Panc1 (cell line): ENCODE measurements at regions not wholly inside any gene's neighbourhood (a gene's known extent, or its start where the extent isn't known, plus 50 kb on each side); places are given as distances from the start of the nearest gene placed in this dataset.

Experiments
- ATAC-seq: fragments of 200-7000 bp; cut with Tn5 transposase; 2 replicates; pipeline ENCODE4 v1.9.1; 2020; ENCODE audit warnings: mild to moderate bottlenecking, moderate library complexity
- BruUV-seq: library from RNA; stranded (reverse); fragments of 400-500 nt; replicated peaks from 2 replicates; lab custom pipeline; 2021; lab: Mats Ljungman, UMichigan
- CTCF ChIA-PET: fragments of 300-600 bp; sonication (Branson Sonifier 250); formaldehyde crosslinking; loops from one replicate; lab custom pipeline; 2022; ENCODE audit warnings: antibody characterized with exemption; lab: Charles Lee
- POLR2A ChIA-PET: fragments of 300-600 bp; sonication (Branson Sonifier 250); formaldehyde crosslinking; loops from one replicate; lab custom pipeline; 2022; ENCODE audit warnings: antibody characterized with exemption; lab: Charles Lee
- DNase-seq: peaks from one replicate; pipeline ENCODE4 v3.0.0-alpha.2; 2010; ENCODE audit warnings: low read depth, low spot score
- H3K27ac ChIP-seq: 2 replicates; pipeline ENCODE4 v1.5.1; 2011; ENCODE audit warnings: mild to moderate bottlenecking, low read length, inconsistent platforms
- H3K27me3 ChIP-seq: fragments of 200-500 bp; sonication (Bioruptor generic); 2 replicates; pipeline ENCODE4 v1.6.0; 2014; ENCODE audit warnings: low read length, inconsistent platforms; ENCODE audit not compliant: control insufficient read depth, insufficient read depth
- H3K36me3 ChIP-seq: fragments of 200-500 bp; sonication (Bioruptor generic); 2 replicates; pipeline ENCODE4 v1.5.1; 2014; ENCODE audit warnings: inconsistent platforms, mild to moderate bottlenecking, low read length, moderate library complexity; ENCODE audit not compliant: control insufficient read depth, insufficient read depth
- H3K4me1 ChIP-seq: 2 replicates; pipeline ENCODE4 v1.5.1; 2011; ENCODE audit warnings: inconsistent platforms, mild to moderate bottlenecking, low read length, moderate library complexity; ENCODE audit not compliant: control insufficient read depth, insufficient read depth
- H3K4me3 ChIP-seq, 2 experiments: 2 replicates each; pipeline ENCODE4 v1.5.1; 2011 to 2012; ENCODE audit warnings: low read depth in 2 of 2, low read length in 2 of 2, mild to moderate bottlenecking in 2 of 2, inconsistent platforms in 1 of 2, moderate library complexity in 1 of 2
- H3K9me3 ChIP-seq: fragments of 200-500 bp; sonication (Bioruptor generic); 2 replicates; pipeline ENCODE4 v1.5.1; 2014; ENCODE audit warnings: low read depth, mild to moderate bottlenecking, inconsistent platforms, low read length, moderate library complexity; ENCODE audit not compliant: control insufficient read depth, insufficient read depth
- CTCF ChIP-seq: fragments of 450-650 bp; IDR thresholded peaks from 2 replicates; pipeline ENCODE4 v1.5.1; 2017; ENCODE audit warnings: mild to moderate bottlenecking
- POLR2AphosphoS5 ChIP-seq: IDR thresholded peaks from 2 replicates; pipeline ENCODE4 v1.6.1; 2012; ENCODE audit warnings: mild to moderate bottlenecking, low read depth, low read length, moderate library complexity
- REST ChIP-seq, 2 experiments: IDR thresholded peaks; 2 replicates each; pipeline ENCODE4 v1.6.1; 2011 to 2012; ENCODE audit warnings: low read depth in 2 of 2, control low read depth in 1 of 2, low read length in 1 of 2, mild to moderate bottlenecking in 1 of 2, moderate library complexity in 1 of 2; ENCODE audit not compliant: insufficient read depth in 1 of 2
- SIN3A ChIP-seq: IDR thresholded peaks from 2 replicates; pipeline ENCODE4 v1.6.1; 2012; ENCODE audit warnings: low read depth, mild to moderate bottlenecking, low read length, moderate library complexity, borderline replicate concordance; ENCODE audit not compliant: insufficient read depth
- TCF7L2 ChIP-seq: IDR thresholded peaks from 2 replicates; pipeline ENCODE4 v1.6.1; 2011; ENCODE audit warnings: mild to moderate bottlenecking, low read depth, low read length, inconsistent platforms
- in situ Hi-C: cut with HindIII; loops from 2 replicates; pipeline ENCODE4 v1.10.0; 2016; ENCODE audit warnings: low sequenced_read_pairs, low pct_unique_long_range_greater_than_20kb
- intact Hi-C: fragments of 100-400 bp; cut with micrococcal nuclease; formaldehyde crosslinking; loops from one replicate; pipeline ENCODE4 v1.10.0; 2022; ENCODE audit not compliant: unreplicated experiment

DNA sequence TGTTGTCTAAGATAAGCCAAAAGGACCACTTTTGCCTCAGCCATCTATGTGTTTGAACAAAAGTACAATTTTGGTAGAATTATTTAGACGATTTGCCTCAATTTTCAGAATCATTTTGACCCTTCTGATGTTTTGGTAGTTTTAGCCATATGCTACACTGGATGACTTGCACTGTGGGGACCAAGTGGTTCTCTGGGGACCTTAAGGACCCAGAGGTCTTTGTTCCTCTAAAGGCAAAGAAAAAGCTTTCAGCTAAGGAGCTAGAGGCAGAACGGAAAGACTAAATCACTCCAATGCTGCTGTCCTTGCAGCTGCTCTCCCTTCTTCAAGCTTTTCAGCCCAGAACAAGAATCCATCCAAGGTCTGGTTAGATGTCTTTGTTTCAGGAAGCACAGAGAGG, 51.0 kb upstream of the APC start:
- DNase-seq (no peak), ATAC-seq (no peak)
- intact Hi-C loops (no loop called here), in situ Hi-C loops (no loop called here)
- H3K27ac ChIP-seq, result no peak overlapping the region
- TF ChIP-seq POLR2AphosphoS5 (no peak), REST (IDR thresholded peaks at IDR 0.05; ENCODE audit: insufficient read depth in 1 of 2, low read depth in 2 of 2, low read length in 1 of 2) (no peak), CTCF (no peak), TCF7L2 (no peak)
- peaks cover 11% of the 10 kb centered on the region for H3K27me3 ChIP-seq
- H3K4me3 ChIP-seq, result no peak overlapping the region
- POLR2A ChIA-PET, result no interaction called here
- no peaks in the 10 kb centered on the region for H3K9me3 ChIP-seq
- H3K36me3 ChIP-seq, result no peaks in the 10 kb centered on the region
- no TSS peak for BruUV-seq
- CTCF ChIA-PET, result no interaction called here
- H3K4me1 ChIP-seq, result no peaks in the 10 kb centered on the region

DNA sequence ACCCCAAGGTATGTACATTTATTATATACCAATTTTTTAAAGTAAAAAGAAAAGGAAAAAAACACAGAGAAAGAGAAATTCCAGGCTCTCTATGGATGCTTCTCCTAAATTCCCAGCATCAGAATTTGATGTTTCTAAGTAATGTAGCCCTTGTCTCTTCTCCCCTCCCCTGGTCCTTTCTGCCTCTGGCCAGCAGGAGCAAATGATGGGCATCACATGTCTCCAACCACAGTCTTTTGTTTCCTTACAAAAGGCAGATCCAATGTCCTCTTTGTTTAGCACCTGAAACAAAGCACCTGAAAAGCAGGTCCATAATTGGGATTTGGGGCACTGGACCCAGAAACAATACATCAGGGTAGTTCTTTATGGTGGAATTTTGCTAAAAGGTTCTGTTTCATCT, 50.4 kb upstream of the APC start:
- no TSS peak for BruUV-seq
- TF ChIP-seq TCF7L2 (no peak), SIN3A (no peak), REST (IDR thresholded peaks at IDR 0.05; ENCODE audit: insufficient read depth in 1 of 2, low read depth in 2 of 2, low read length in 1 of 2) (no peak), CTCF (no peak), POLR2AphosphoS5 (no peak)
- Histone ChIP-seq H3K4me3 (no peak overlapping the region), H3K9me3 (no peaks in the 10 kb centered on the region), H3K27me3 (peaks cover 11% of the 10 kb centered on the region), H3K4me1 (no peaks in the 10 kb centered on the region), H3K36me3 (no peaks in the 10 kb centered on the region), H3K27ac (no peak overlapping the region)
- ATAC-seq, result no peak
- no peak for DNase-seq
- intact Hi-C loops (no loop called here), in situ Hi-C loops (no loop called here)
- CTCF ChIA-PET, result no interaction called here
- POLR2A ChIA-PET, result no interaction called here
